MM.1S (cell line): ENCODE measurements at regions not wholly inside any gene's neighbourhood (a gene's known extent, or its start where the extent isn't known, plus 50 kb on each side); places are given as distances from the start of the nearest gene placed in this dataset.

Source experiments
- EZH2 ChIP-seq: fragments of 300-600 bp; sonication (generic); optimal IDR thresholded peaks from 2 replicates; pipeline ENCODE3; 2017; ENCODE audit warnings: low read depth, mild to moderate bottlenecking, antibody characterized with exemption, low read length, mixed read lengths
- TF ChIP-seq, protein P1 (sequence below): fragments of 300-600 bp; sonication (generic); IDR thresholded peaks from 2 replicates; pipeline ENCODE4 v1.5.1; 2016; ENCODE audit warnings: antibody characterized with exemption, low read length, mixed read lengths

DNA sequence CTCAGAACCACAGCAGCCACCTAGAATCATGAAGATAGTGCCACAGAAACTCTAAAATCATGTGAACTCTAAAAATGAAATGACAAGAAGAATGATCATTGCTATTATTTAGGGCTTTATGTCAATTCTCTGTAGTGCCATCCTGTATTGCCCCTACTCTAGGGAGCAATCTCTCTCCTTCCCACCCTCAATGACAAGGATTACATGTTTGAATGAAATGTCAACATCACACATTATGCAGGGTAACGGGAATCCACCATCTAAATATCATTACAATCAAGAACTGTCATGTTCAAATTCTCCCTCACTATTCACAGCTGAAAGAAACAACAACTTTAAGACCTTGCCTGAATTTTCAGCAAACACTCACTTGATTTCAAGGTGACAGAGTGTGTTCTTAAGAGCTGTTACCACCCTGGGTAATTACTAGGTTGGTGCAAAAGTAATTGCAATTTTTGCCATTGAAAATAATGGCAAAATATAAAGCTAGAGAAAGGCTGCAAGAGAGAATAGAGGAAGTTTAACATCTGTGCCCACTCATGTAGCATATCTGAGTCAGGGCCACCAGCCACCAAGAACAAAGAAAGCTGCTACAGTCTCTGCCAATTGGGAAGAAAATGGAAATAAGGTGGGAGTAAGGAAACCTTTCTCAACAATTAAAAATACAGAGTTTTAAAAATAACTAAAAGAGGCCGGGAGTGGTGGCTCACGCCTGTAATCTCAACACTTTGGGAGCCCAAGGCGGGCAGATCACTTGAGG lies 112.8 kb upstream of the PSMD7 start:
- TF ChIP-seq, protein P1, sequence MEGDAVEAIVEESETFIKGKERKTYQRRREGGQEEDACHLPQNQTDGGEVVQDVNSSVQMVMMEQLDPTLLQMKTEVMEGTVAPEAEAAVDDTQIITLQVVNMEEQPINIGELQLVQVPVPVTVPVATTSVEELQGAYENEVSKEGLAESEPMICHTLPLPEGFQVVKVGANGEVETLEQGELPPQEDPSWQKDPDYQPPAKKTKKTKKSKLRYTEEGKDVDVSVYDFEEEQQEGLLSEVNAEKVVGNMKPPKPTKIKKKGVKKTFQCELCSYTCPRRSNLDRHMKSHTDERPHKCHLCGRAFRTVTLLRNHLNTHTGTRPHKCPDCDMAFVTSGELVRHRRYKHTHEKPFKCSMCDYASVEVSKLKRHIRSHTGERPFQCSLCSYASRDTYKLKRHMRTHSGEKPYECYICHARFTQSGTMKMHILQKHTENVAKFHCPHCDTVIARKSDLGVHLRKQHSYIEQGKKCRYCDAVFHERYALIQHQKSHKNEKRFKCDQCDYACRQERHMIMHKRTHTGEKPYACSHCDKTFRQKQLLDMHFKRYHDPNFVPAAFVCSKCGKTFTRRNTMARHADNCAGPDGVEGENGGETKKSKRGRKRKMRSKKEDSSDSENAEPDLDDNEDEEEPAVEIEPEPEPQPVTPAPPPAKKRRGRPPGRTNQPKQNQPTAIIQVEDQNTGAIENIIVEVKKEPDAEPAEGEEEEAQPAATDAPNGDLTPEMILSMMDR, result no peak
- TF ChIP-seq EZH2, result no peak
